OCI-LY1 (cell line): ENCODE measurements at regions not wholly inside any gene's neighbourhood (a gene's known extent, or its start where the extent isn't known, plus 50 kb on each side); places are given as distances from the start of the nearest gene placed in this dataset.

Experiments used
- H2AFZ ChIP-seq: fragments of 200-600 bp; sonication (generic), shearing (Covaris generic); 2 replicates; pipeline ENCODE4 v1.6.0; 2014; ENCODE audit warnings: antibody characterized with exemption, mild to moderate bottlenecking, low read length
- H3F3A ChIP-seq: fragments of 200-600 bp; sonication (generic), shearing (Covaris generic); 2 replicates; pipeline ENCODE4 v1.6.0; 2014; ENCODE audit warnings: mild to moderate bottlenecking, antibody characterized with exemption, low read length, moderate library complexity; ENCODE audit not compliant: insufficient read depth
- H3K27ac ChIP-seq: fragments of 200-600 bp; sonication (generic); 2 replicates; pipeline ENCODE4 v1.5.1; 2014; ENCODE audit warnings: low read length, mixed run types, mild to moderate bottlenecking, low read depth; ENCODE audit not compliant: poor library complexity, severe bottlenecking
- H3K27me3 ChIP-seq: fragments of 200-600 bp; sonication (generic); 2 replicates; pipeline ENCODE4 v1.6.0; 2014; ENCODE audit warnings: antibody characterized with exemption, mild to moderate bottlenecking, low read length, moderate library complexity; ENCODE audit not compliant: insufficient read depth
- H3K36me3 ChIP-seq: fragments of 200-600 bp; sonication (generic); 2 replicates; pipeline ENCODE4 v1.6.1; 2014; ENCODE audit warnings: mild to moderate bottlenecking, antibody characterized with exemption, low read length, moderate library complexity, mixed read lengths; ENCODE audit not compliant: insufficient read depth
- H3K4me1 ChIP-seq: fragments of 200-600 bp; sonication (generic); 2 replicates; pipeline ENCODE4 v1.5.1; 2014; ENCODE audit warnings: mild to moderate bottlenecking, low read length, moderate library complexity; ENCODE audit not compliant: insufficient read depth, severe bottlenecking
- H3K4me2 ChIP-seq: fragments of 200-600 bp; sonication (generic), shearing (Covaris generic); 2 replicates; pipeline ENCODE4 v1.6.1; 2014; ENCODE audit warnings: low read length
- H3K4me3 ChIP-seq: fragments of 200-600 bp; sonication (generic); 2 replicates; pipeline ENCODE4 v1.5.1; 2014; ENCODE audit warnings: low read length, low read depth, mild to moderate bottlenecking, mixed read lengths; ENCODE audit not compliant: poor library complexity, severe bottlenecking
- H3K79me2 ChIP-seq: fragments of 200-600 bp; shearing (Covaris generic); 2 replicates; pipeline ENCODE4 v1.6.1; 2016; ENCODE audit warnings: mixed run types, low read length, mixed read lengths; ENCODE audit not compliant: insufficient read depth
- H3K9ac ChIP-seq: fragments of 200-600 bp; sonication (generic), shearing (Covaris generic); 2 replicates; pipeline ENCODE4 v1.6.1; 2014; ENCODE audit warnings: mild to moderate bottlenecking, low read length, mixed read lengths
- H3K9me2 ChIP-seq: fragments of 200-600 bp; sonication (generic), shearing (Covaris generic); 2 replicates; pipeline ENCODE4 v1.6.1; 2014; ENCODE audit warnings: low read depth, mild to moderate bottlenecking, low read length, mixed read lengths
- H3K9me3 ChIP-seq: fragments of 200-600 bp; shearing (Covaris generic); 2 replicates; pipeline ENCODE4 v1.6.1; 2014; ENCODE audit warnings: low read length, mixed read lengths
- H4K20me1 ChIP-seq: fragments of 200-600 bp; sonication (generic), shearing (Covaris generic); 2 replicates; pipeline ENCODE4 v1.6.0; 2016; ENCODE audit warnings: mild to moderate bottlenecking, low read length; ENCODE audit not compliant: insufficient read depth
- EZH2 ChIP-seq: fragments of 200-600 bp; sonication (generic), shearing (Covaris generic); IDR thresholded peaks from 2 replicates; pipeline ENCODE4 v1.8.0; 2017; ENCODE audit warnings: borderline replicate concordance, mixed run types, mild to moderate bottlenecking, antibody characterized with exemption, low read length, moderate library complexity, mixed read lengths
- TF ChIP-seq, protein P1 (sequence below): fragments of 200-600 bp; sonication (generic), shearing (Covaris generic); IDR thresholded peaks from 2 replicates; pipeline ENCODE4 v1.5.1; 2017; ENCODE audit warnings: mild to moderate bottlenecking, antibody characterized with exemption, low read length, moderate library complexity, mixed read lengths

DNA sequence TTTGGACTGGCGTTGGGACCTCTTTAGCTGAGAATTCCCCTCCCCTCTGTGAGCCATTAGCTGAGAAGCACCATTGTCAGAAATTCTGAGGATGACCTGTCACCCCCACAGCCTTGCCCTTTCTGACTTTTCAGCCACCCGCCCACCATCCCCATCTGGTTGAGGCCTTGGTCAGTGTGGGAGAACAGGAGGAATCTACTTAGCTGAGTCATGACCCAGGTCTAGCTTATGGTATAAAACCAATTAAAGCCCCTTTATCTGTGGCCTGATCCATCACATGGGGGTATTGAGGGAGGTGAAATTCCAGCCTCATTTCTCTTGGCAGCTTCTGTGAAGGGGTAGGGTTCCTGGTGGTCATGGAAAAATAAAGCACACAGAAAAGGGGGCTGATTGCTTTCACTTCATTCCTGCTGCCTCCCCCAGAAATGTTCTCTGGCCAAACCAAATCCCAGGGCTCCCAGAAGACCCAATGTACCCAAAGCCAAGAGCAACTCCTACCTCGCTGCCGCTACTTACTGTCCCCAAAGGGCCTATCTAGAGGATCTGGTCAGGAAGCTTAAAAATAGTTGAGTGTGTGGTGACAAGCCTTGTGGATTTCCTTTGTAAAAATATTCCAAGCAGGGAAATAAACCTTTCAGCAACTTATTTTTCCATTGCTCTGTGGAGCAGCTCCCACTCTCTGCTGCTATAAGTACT, 174.8 kb upstream of the TNC start:
- H3K36me3 ChIP-seq, result no peaks in the 10 kb centered on the region
- no peak overlapping the region for H3K9ac ChIP-seq
- H3K27ac ChIP-seq, result no peak overlapping the region
- no peaks in the 10 kb centered on the region for H3F3A ChIP-seq
- no peaks in the 10 kb centered on the region for H3K27me3 ChIP-seq
- no peak overlapping the region for H3K4me3 ChIP-seq
- H3K9me3 ChIP-seq, result no peaks in the 10 kb centered on the region
- no peaks in the 10 kb centered on the region for H4K20me1 ChIP-seq
- no peak overlapping the region for H3K4me2 ChIP-seq
- H3K79me2 ChIP-seq, result no peaks in the 10 kb centered on the region
- no peaks in the 10 kb centered on the region for H3K4me1 ChIP-seq
- no peak overlapping the region for H2AFZ ChIP-seq
- no peak for TF ChIP-seq EZH2
- TF ChIP-seq, protein P1, sequence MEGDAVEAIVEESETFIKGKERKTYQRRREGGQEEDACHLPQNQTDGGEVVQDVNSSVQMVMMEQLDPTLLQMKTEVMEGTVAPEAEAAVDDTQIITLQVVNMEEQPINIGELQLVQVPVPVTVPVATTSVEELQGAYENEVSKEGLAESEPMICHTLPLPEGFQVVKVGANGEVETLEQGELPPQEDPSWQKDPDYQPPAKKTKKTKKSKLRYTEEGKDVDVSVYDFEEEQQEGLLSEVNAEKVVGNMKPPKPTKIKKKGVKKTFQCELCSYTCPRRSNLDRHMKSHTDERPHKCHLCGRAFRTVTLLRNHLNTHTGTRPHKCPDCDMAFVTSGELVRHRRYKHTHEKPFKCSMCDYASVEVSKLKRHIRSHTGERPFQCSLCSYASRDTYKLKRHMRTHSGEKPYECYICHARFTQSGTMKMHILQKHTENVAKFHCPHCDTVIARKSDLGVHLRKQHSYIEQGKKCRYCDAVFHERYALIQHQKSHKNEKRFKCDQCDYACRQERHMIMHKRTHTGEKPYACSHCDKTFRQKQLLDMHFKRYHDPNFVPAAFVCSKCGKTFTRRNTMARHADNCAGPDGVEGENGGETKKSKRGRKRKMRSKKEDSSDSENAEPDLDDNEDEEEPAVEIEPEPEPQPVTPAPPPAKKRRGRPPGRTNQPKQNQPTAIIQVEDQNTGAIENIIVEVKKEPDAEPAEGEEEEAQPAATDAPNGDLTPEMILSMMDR, result no peak
- no peaks in the 10 kb centered on the region for H3K9me2 ChIP-seq

DNA sequence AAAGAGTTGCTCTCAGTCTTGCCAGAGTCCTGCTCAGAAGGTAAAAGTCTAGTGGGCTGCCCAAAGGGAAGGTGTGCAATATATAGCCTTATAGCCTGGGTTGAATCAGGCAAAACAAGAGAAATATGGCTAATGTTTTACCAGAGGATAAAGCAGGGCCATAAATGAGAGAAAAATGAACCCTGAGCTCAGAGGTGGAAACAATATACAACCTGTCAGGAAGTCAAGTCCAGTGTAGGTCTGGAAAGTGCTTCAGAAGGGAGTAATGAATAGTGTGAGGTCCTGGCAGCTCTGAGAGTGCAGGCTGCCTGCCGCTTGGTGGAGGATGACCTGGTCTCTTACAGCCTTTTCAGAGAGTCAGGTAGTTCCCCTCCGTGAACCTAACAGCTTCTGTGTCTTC, 177.8 kb upstream of the TNC start:
- TF ChIP-seq, protein P1, result no peak
- TF ChIP-seq EZH2, result no peak
- no peaks in the 10 kb centered on the region for H3K36me3 ChIP-seq
- H3K27ac ChIP-seq, result no peak overlapping the region
- H3K27me3 ChIP-seq, result no peaks in the 10 kb centered on the region
- H2AFZ ChIP-seq, result no peak overlapping the region
- H3K4me3 ChIP-seq, result no peak overlapping the region
- no peak overlapping the region for H3K9ac ChIP-seq
- no peaks in the 10 kb centered on the region for H3K4me1 ChIP-seq
- H3F3A ChIP-seq, result no peaks in the 10 kb centered on the region
- no peaks in the 10 kb centered on the region for H3K79me2 ChIP-seq
- H3K9me2 ChIP-seq, result no peaks in the 10 kb centered on the region
- no peak overlapping the region for H3K4me2 ChIP-seq
- H3K9me3 ChIP-seq, result no peaks in the 10 kb centered on the region
- H4K20me1 ChIP-seq, result no peaks in the 10 kb centered on the region

DNA sequence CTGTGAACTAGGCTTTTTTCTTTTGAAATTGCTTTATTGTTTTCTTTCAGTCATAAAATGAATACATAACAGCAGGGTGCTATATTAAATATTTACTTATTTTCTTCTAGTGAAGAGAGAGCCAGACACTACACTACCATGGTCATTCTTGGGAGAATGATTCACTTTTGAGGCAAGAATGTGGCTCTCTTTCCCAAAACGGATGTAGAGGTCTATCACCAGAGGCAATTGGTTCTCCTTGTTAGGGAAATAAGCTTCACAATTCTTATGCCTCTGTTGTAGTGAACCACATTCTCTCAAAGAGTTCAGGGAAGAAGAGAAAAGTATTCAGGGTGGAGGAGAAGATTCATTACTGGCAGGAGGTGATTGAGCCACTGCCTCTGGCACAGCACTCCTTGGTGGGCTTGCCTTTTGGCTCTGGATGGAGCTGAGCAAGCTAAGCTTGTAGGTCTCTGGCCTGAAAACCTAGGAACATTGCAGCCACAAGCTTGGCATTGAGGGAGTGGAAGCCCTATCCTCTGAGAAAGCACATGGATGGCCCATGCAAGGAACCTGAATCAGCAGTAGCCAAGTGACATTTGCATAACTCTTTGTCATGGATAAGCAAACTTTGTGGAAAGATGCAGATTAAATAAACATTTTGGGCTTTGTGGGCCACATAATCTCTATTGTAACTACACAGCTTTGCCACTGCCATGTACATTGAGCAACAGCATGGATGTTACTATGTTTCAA, 179.0 kb upstream of the TNC start:
- H3K9me3 ChIP-seq, result no peaks in the 10 kb centered on the region
- no peaks in the 10 kb centered on the region for H3K79me2 ChIP-seq
- no peak overlapping the region for H2AFZ ChIP-seq
- H3K9ac ChIP-seq, result no peak overlapping the region
- H3K27me3 ChIP-seq, result no peaks in the 10 kb centered on the region
- no peaks in the 10 kb centered on the region for H3K4me1 ChIP-seq
- no peaks in the 10 kb centered on the region for H3K9me2 ChIP-seq
- no peaks in the 10 kb centered on the region for H4K20me1 ChIP-seq
- no peaks in the 10 kb centered on the region for H3F3A ChIP-seq
- no peak for TF ChIP-seq EZH2
- TF ChIP-seq, protein P1, result no peak
- H3K4me2 ChIP-seq, result no peak overlapping the region
- H3K4me3 ChIP-seq, result no peak overlapping the region
- no peaks in the 10 kb centered on the region for H3K36me3 ChIP-seq
- no peak overlapping the region for H3K27ac ChIP-seq
